Glomerular visceral epithelial cell (primary cell): ENCODE measurements at regions not wholly inside any gene's neighbourhood (a gene's known extent, or its start where the extent isn't known, plus 50 kb on each side); places are given as distances from the start of the nearest gene placed in this dataset.

Experiments
- DNase-seq: peaks from one replicate; pipeline ENCODE4 v3.0.0-alpha.2; 2016; ENCODE audit errors: extremely low spot score

DNA sequence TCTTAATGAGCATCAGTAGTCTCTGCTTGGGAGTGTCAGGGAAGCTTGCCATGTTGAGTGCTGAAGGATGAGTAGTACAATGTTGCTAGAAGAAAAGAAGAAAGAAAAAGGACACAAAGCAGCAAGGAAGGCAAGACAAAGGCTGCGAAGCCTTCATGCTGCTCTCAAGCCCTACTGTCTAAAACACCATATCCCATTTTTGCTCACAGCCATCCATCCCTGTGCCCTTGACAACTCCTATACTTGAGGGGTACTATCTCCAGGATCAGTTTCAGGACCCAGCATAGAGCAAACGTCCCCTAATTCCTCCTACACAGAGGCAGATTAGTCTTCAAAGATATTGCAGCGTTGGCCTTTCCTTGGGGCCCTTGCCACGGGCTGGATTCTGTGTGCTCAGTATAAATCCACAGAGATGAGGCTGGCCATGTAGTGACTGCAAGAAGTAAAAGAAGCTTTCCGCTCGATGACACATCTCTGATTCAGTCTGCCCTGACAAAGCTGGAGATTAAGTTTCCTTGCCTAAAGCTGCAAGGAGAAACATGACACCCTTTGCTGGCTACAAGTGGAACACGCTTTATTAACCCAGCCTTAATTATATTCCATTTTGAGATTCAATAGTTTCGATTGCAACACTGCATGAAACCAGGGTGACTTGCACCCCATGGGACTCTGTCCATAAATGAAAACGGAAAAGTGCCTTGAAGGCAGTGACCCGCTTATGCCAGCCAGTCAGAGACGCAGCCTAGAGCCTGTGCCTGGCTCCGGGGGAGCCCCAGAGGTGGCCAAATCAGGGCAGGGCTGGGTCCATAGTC, 304.6 kb downstream of the ACTL7B start:
- DNase-seq = peak; percentile 79

- DNase-seq = no peak
Observed at GRCh38 chr9:108550106-108550505, 305.7 kb downstream of the ACTL7B start.

DNA sequence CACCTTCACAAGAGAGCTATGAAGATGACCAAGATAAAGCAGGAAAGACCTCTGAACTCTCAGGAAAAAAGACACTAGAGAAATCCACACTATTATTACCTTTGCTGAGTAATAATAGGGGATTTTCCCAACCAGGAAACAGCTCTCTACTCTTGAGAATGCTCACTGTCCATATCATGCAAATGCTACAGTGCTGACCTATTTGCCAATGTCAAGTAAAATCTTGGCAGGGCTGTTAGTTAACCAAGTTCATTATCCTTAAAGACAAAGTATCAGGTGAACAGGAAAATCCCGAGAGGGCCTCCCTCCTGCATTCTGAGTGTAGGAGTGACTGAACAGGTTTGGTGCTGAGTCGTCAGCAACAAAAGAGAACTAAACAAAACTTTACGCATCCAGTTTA, 306.6 kb downstream of the ACTL7B start:
- peak; percentile 85 for DNase-seq

- no peak for DNase-seq
Observed at GRCh38 chr9:108547411-108548135, 308.2 kb downstream of the ACTL7B start.

GRCh38 chr9:108546215-108546614, 309.6 kb downstream of the ACTL7B start:
- no peak for DNase-seq

DNA sequence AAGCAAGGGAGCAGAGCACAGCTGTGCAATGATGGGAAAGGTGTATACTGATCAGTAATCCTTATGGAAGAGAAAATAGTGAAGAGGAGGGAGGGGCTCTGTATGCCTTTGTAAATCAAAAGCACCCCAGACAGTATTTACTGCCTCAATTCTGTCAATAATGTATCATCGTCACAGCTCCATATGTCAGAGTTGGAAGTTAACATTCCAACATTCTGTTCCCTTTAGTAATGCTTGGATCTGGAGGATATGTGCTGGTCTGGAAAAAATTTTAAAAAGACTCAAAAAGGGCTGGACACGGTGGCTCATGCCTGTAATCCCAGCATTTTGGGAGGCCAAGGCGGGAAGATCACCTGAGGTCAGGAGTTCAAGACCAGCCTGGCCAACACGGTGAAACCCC, 310.4 kb downstream of the ACTL7B start:
- DNase-seq = no peak

DNA sequence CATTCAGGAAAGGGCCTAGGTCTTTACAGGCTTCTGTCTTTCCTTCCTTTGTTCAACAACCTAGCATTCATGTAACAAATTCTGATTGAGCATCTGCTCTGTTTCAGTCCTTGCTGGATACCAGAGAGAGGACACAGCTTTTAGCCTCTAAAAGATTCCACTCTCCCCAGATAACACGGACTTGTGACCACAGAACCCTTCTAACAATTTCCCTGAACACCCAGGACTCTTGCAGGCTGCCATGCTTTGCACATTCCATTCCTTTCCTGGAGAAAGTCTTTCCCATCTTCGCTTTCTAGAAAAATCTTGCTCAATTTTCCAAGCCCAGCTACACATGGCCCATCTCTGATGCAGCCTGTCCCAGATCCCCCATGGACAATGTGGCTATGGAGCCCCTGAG, 310.9 kb downstream of the ACTL7B start:
- no peak for DNase-seq

GRCh38 chr9:108543251-108543778, 312.5 kb downstream of the ACTL7B start:
- DNase-seq = peak; percentile 50

DNA sequence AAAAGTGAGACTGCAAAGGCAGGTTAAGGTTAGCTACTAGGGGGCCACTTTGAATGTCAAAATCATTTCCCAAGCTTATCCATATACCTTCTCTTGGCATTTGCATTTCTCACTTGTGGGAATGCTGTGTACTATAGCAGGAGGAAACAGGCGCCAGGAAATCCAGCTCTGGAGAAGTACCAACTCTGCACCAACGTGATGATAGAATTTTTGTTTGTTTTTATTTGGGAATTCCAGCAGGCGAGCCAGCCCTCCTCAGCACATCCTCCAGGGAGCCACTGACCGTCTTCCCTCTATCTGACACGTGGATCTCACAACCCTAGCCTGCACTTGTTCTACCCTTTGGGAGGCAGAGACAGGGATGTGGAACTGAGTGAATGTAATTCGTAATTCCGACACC, 318.0 kb downstream of the ACTL7B start:
- DNase-seq = no peak

GRCh38 chr9:108536836-108537601, 318.8 kb downstream of the ACTL7B start:
- DNase-seq = no peak

DNA sequence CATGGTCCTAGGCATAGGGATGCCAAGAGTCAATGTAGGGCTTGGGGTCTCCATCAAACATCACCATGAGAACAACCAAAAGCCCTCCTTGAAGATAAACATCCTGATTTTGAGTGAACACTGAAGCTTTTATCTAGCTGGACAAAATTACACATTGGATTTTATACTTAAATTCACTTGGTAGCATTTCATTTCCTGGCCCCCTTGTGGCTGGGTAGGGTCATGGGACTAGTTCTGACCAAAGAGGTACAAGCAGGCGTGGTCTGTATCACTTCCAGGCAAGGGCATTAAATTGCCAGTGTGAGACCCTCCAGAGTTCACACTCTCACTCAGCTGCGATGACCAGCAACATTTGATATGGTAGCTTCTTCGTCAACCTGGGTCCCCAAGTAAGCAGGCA, 320.3 kb downstream of the ACTL7B start:
- no peak for DNase-seq

DNA sequence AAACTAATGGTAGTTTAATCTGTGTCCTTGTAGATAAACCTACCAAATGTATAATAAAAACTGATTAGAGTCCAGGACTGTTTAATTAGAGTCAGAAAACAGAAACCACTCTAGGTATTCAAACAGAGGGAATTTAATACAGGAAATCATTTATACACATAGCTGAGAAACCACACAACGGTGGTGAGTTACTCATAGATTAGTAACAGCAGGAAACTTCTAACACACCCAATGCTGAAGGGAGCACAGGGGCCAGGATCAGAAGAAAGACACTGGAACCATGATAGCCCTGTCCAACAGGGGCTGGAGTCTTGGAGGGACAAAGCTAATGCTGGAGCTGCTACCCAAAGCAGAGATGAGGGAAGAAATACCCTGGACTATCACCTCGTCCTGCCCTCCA, 321.0 kb downstream of the ACTL7B start:
- DNase-seq = peak; percentile 51

DNA sequence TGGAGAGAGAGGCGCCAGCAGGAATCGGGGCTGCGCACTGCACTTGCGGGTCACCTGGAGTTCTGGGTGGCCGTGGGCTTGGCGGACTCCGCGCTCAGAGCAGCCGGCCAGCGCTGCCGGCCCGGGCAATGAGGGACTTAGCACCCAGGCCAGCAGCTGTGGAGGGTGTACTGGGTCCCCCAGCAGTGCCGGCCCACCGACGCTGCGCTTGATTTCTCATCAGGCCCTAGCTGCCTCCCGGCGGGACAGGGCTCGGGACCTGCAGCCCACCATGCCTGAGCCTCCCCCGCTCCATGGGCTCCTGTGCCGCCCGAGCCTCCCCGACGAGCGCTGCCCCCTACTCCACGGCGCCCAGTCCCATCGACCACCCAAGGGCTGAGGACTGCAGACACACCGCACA, 325.6 kb downstream of the ACTL7B start:
- no peak for DNase-seq

DNA sequence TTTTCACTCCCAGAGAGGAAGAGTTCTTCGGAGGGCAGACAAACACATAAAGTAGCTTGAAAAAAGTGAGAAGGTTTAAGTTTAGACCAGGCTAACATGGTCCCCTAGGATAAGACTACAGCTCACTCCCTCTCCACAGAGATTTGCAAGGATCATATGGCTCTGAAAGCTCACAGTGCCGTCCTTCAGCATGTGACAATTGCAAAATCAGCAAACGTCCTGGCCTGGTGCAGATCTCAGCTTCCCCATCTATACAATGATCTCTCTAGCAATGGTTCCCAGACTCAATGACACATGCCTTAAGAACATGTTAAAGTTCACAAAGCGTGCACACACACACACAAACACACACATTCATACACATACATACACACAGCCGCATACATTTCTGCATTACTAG, 327.6 kb downstream of the ACTL7B start:
- DNase-seq = no peak

DNA sequence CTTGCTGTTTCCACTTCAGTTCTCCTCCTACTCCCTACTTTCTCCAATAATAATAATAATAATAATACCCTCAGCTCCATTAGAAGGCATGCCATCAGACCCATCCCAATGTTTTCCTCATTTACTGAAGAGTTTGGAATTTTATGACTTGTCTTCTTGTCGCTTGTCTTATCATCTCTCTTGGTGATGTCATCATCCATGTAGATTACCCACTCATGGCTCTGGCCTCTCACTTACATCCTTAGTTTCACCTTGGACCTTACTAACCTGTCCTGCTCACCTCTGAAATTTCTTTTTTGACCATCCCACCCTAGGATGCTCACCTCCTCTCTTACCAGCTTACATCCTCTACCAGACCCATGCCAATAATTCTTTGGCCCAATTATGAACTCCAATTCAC, 329.3 kb downstream of the ACTL7B start:
- no peak for DNase-seq

DNA sequence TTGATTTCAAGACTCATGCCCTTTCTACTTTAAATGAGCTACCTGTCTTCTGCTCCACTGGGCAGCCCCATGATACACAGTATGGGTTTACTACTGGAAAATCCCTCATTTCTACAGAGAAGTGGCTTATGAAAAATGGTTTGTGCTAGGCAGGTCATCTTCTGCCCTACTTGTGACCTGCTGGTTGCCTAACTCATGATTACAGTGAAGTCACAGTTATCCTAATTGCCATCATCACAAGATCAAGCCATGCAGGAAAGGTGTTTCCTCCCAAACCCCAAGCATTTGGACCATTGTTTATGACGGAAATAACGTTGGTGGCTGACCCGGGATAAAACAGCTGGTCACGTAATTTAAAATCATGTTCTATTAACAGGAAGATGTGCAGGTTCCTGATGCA, 330.6 kb downstream of the ACTL7B start:
- DNase-seq = no peak

DNA sequence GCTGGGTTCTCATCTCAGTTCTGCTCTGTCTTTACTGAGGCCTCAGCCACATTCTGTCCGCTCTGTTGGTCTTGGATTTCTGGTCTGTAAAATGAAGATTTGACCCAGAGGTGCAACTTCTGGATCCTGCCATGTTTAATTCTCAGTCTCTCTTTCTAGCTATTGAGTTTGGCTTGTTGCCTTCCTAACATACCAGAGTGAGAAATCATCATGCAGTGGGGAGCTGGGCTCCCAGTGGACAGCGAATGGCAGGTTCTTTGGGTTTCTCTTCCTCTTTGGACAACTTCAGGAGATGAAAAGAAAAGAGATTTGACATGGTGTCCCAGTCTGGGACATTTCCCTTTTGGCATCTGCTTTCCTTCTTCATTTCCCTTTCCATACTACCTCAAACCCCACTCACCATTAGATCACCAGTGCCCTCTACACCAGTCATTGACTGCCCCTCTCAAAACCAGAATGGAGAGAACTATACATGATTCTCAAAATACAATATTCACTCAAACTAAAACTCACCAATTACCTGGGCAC, 334.7 kb downstream of the ACTL7B start:
- DNase-seq = peak; percentile 37

DNA sequence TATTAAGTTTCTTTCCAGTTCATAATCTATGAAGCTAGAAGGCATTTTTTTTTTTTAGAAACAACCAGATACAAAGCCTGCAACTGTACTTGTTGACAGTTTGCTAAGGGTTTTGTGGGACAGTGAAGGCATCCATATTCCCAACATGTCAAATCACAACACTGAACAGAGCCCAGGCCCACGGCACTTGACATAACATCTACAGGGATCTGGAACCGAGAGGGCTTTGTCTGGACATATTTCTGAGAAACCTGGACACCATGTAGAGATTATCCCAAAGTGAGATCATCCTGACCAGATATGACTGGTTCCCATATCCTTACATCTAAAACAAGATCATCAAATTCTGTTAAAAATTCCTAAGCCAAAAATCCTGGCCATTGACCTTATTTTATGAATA, 336.3 kb downstream of the ACTL7B start:
- no peak for DNase-seq

DNA sequence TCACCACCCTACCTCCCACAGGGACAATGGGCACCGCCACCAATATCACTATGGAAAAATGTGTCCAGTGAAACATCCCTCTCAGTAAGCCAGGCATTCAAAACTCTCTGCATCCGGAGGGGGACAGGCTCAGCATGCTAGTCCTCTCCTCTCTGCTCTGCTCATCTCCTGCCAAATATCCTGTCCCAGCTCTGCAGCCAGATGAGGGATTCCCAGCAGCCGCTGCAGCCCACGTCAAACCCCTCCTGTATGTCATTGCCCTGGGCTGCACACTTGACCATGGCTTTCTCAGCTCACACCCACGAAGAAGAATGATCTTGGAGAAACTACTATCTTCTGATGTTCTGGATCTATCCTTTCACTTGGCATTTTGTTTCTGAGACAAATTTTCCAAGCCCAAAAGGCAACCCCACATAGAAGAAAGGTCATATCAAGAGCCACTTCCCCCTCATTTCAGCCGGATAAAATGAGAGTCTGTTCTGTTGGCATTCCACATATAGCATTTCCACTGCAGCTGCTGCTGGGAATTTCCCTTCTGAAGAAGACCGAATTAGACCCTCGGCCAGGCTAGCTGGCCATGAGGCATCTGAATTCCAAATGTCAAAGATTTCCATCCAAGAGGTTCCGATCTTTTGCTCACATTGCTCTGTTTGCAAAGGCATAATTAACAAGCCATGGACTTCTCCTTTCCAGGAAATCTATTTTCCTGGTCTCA, 338.0 kb downstream of the ACTL7B start:
- DNase-seq = no peak

GRCh38 chr9:108516391-108516790, 339.4 kb downstream of the ACTL7B start:
- no peak for DNase-seq

- no peak for DNase-seq
Observed at GRCh38 chr9:108515856-108516255, 339.9 kb downstream of the ACTL7B start.
